Liver (tissue), 8 donors: ENCODE measurements at regions not wholly inside any gene's neighbourhood (a gene's known extent, or its start where the extent isn't known, plus 50 kb on each side); places are given as distances from the start of the nearest gene placed in this dataset.

Experiments
- DNase-seq: peaks from one replicate; pipeline ENCODE4 v3.0.0-alpha.2; 2017; ENCODE audit warnings: low spot score
- H3K27ac ChIP-seq, 2 donors: one replicate each; pipeline ENCODE4 v1.7.0; 2013; ENCODE audit warnings: inconsistent platforms in 2 of 2, low read length in 2 of 2, control low read depth in 1 of 2, low read depth in 1 of 2, mild to moderate bottlenecking in 1 of 2
- H3K27me3 ChIP-seq, 4 donors: one replicate each; pipeline versions ENCODE4 v1.6.1 to v1.7.0; 2013; ENCODE audit warnings: low read length in 3 of 4, inconsistent platforms in 1 of 4, mild to moderate bottlenecking in 1 of 4, moderate library complexity in 1 of 4; ENCODE audit not compliant: control insufficient read depth in 4 of 4, insufficient read depth in 4 of 4
- H3K36me3 ChIP-seq, 4 donors: one replicate each; pipeline versions ENCODE4 v1.6.1 to v1.7.0; 2013; ENCODE audit warnings: low read length in 3 of 4, mild to moderate bottlenecking in 3 of 4, low read depth in 1 of 4, moderate library complexity in 1 of 4; ENCODE audit not compliant: control insufficient read depth in 4 of 4, insufficient read depth in 3 of 4
- H3K4me1 ChIP-seq, 4 donors: one replicate each; pipeline versions ENCODE4 v1.6.1 to v1.7.0; 2013; ENCODE audit warnings: low read length in 3 of 4, mild to moderate bottlenecking in 3 of 4, moderate library complexity in 1 of 4; ENCODE audit not compliant: control insufficient read depth in 4 of 4, insufficient read depth in 4 of 4
- H3K4me3 ChIP-seq, 3 donors: one replicate each; pipeline versions ENCODE4 v1.6.1 to v1.7.0; 2013; ENCODE audit warnings: low read length in 3 of 3, control low read depth in 1 of 3, low read depth in 1 of 3, mild to moderate bottlenecking in 1 of 3
- H3K9ac ChIP-seq, 2 donors: one replicate each; pipeline ENCODE4 v1.7.0; 2013; ENCODE audit warnings: low read length in 2 of 2, mild to moderate bottlenecking in 2 of 2, moderate library complexity in 2 of 2, control low read depth in 1 of 2, low read depth in 1 of 2
- H3K9me3 ChIP-seq, 4 donors: one replicate each; pipeline versions ENCODE4 v1.6.1 to v1.7.0; 2013; ENCODE audit warnings: low read length in 3 of 4; ENCODE audit not compliant: control insufficient read depth in 4 of 4
- ATF3 ChIP-seq: IDR thresholded peaks from 2 replicates; pipeline ENCODE4 v1.6.1; 2016; ENCODE audit warnings: antibody characterized with exemption
- CTCF ChIP-seq: fragments of 150-350 bp; IDR thresholded peaks from 2 replicates; pipeline ENCODE4 v1.5.1; 2017; ENCODE audit warnings: improper control_type of control experiment, low read depth, low read length; ENCODE audit not compliant: missing input control
- EGR1 ChIP-seq, 2 donors: IDR thresholded peaks; 2 replicates each; pipeline ENCODE4 v1.6.1; 2016 to 2018; ENCODE audit warnings: antibody characterized with exemption in 2 of 2, low read depth in 2 of 2
- FOXA1 ChIP-seq: IDR thresholded peaks from 2 replicates; pipeline ENCODE4 v1.6.1; 2016; ENCODE audit warnings: antibody characterized with exemption
- FOXA2 ChIP-seq: IDR thresholded peaks from 2 replicates; pipeline ENCODE4 v1.6.1; 2016; ENCODE audit warnings: antibody characterized with exemption
- GABPA ChIP-seq, 2 donors: IDR thresholded peaks in 1 of 2; conservative IDR thresholded peaks in 1 of 2; 2 replicates each; pipeline ENCODE4 v1.6.1; 2016; ENCODE audit warnings: antibody characterized with exemption in 2 of 2, mild to moderate bottlenecking in 1 of 2, moderate library complexity in 1 of 2
- HNF4A ChIP-seq, 2 donors: conservative IDR thresholded peaks; 2 replicates each; pipeline ENCODE4 v1.6.1; 2016; ENCODE audit warnings: antibody characterized with exemption in 2 of 2, mild to moderate bottlenecking in 2 of 2
- HNF4G ChIP-seq: IDR thresholded peaks from 2 replicates; pipeline ENCODE4 v1.6.1; 2016; ENCODE audit warnings: antibody characterized with exemption
- MAX ChIP-seq: IDR thresholded peaks from 2 replicates; pipeline ENCODE4 v1.6.1; 2016; ENCODE audit warnings: antibody characterized with exemption
- NR2F2 ChIP-seq: IDR thresholded peaks from 2 replicates; pipeline ENCODE4 v1.6.1; 2016; ENCODE audit warnings: antibody characterized with exemption
- RAD21 ChIP-seq, 2 donors: IDR thresholded peaks; 2 replicates each; pipeline ENCODE4 v1.6.1; 2016; ENCODE audit warnings: antibody characterized with exemption in 2 of 2, mild to moderate bottlenecking in 2 of 2
- REST ChIP-seq: IDR thresholded peaks from 2 replicates; pipeline ENCODE4 v1.6.1; 2016; ENCODE audit warnings: antibody characterized with exemption, mild to moderate bottlenecking
- RXRA ChIP-seq, 2 donors: IDR thresholded peaks; 2 replicates each; pipeline ENCODE4 v1.6.1; 2017 to 2018; ENCODE audit warnings: antibody characterized with exemption in 2 of 2, mild to moderate bottlenecking in 1 of 2
- SP1 ChIP-seq: IDR thresholded peaks from 2 replicates; pipeline ENCODE4 v1.6.1; 2018; ENCODE audit warnings: antibody characterized with exemption, mild to moderate bottlenecking
- YY1 ChIP-seq: IDR thresholded peaks from 2 replicates; pipeline ENCODE4 v1.6.1; 2016; ENCODE audit warnings: antibody characterized with exemption, mild to moderate bottlenecking
- ZBTB33 ChIP-seq: IDR thresholded peaks from 2 replicates; pipeline ENCODE4 v1.6.1; 2016; ENCODE audit warnings: antibody characterized with exemption
- WGBS: extraction: QIAGEN DNeasy Blood & Tissue Kit; methylation state at CpG from one replicate; pipeline ENCODE4 v1.1.7; 2013; 5-methylcytosine and 5-hydroxymethylcytosine counted together
- donor health status: healthy.
- donor health status: healthy.
- donor health status: healthy.
- donor health status: healthy.
- donor health status: healthy.

- DNase-seq, result no peak
- no peak overlapping the region for H3K27ac ChIP-seq
- H3K4me1 ChIP-seq, result no peaks in the 10 kb centered on the region
- TF ChIP-seq EGR1 (IDR thresholded peaks at IDR 0.05; ENCODE audit: low read depth in 2 of 2) (no peak), YY1 (no peak), HNF4A (conservative IDR thresholded peaks at IDR 0.05) (no peak), ATF3 (no peak), FOXA1 (no peak), FOXA2 (no peak), HNF4G (no peak), SP1 (no peak), RAD21 (IDR thresholded peaks at IDR 0.05) (no peak), CTCF (no peak), NR2F2 (no peak), ZBTB33 (no peak)
- WGBS, result 49% methylated on average over 8 of the region's 8 CpGs
- no peaks in the 10 kb centered on the region for H3K36me3 ChIP-seq
- no peaks in the 10 kb centered on the region for H3K27me3 ChIP-seq
- H3K9ac ChIP-seq, result no peak overlapping the region
- H3K9me3 ChIP-seq, result no peaks in the 10 kb centered on the region
- H3K4me3 ChIP-seq, result no peak overlapping the region
Measured at GRCh38 chr1:25066256-25066655, 136.2 kb upstream of the RUNX3 start.

- Histone ChIP-seq H3K27ac (no peak overlapping the region), H3K27me3 (no peaks in the 10 kb centered on the region), H3K36me3 (no peaks in the 10 kb centered on the region), H3K9me3 (no peaks in the 10 kb centered on the region), H3K4me1 (no peaks in the 10 kb centered on the region), H3K9ac (no peak overlapping the region), H3K4me3 (no peak overlapping the region)
- TF ChIP-seq ZBTB33 (no peak), MAX (no peak), SP1 (no peak), NR2F2 (no peak), ATF3 (no peak), REST (no peak), RAD21 (IDR thresholded peaks at IDR 0.05) (no peak), FOXA2 (no peak), HNF4A (conservative IDR thresholded peaks at IDR 0.05) (no peak), RXRA (IDR thresholded peaks at IDR 0.05) (no peak), CTCF (no peak), YY1 (no peak), FOXA1 (no peak), GABPA (IDR thresholded peaks at IDR 0.05 in 1 of 2, conservative IDR thresholded peaks at IDR 0.05 in 1 of 2) (no peak)
- DNase-seq, result no peak
- 71% methylated on average over 18 of the region's 18 CpGs for WGBS
Measured at GRCh38 chr1:25065795-25066238, 135.7 kb upstream of the RUNX3 start.
